ENCODE measurements at regions not wholly inside any gene's neighbourhood (a gene's known extent, or its start where the extent isn't known, plus 50 kb on each side); places are given as distances from the start of the nearest gene placed in this dataset.
"Not testable (repeated sequence)": the region's sequence is repeated elsewhere in the genome, so short reads cannot be mapped to it uniquely, and the experiment has no call there.

GRCh38 chr2:87217741-87218410 lies 196.2 kb upstream of the PLGLB1 start:
- H3K27me3 ChIP-seq; H3K36me3 ChIP-seq; DNase-seq (ENCODE audit: extremely low spot score in 2 of 2); H3K4me3 ChIP-seq; intact Hi-C loops (cut with DNase I); H3K27ac ChIP-seq; H3K4me1 ChIP-seq; H3K9me3 ChIP-seq: not testable (repeated sequence)

- DNase-seq (ENCODE audit: extremely low spot score in 2 of 2); H3K27me3 ChIP-seq; H3K4me1 ChIP-seq; H3K36me3 ChIP-seq; H3K4me3 ChIP-seq; H3K27ac ChIP-seq; intact Hi-C loops (cut with DNase I); H3K9me3 ChIP-seq: not testable (repeated sequence)
Measured at GRCh38 chr2:87220651-87221050, 199.0 kb upstream of the PLGLB1 start.

DNA sequence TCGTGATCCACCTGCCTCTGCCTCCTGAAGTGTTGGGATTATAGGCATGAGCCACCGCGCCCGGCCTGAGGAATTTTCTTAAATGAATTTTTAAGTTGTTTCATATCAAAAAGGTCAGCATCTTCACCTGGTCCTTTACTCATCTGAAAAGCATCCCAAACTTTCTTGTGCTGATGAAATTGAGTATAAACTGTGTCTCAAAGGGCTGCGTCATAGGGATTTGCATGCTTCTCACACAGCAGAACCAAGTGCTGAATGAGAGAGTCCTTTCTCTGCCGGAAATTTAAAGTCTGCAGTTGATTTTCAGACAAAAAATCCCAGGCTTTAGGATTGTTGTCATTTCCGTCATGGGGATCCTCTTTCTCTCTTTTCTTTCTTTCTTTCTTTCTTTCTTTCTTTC lies 200.5 kb upstream of the PLGLB1 start:
- H3K4me3 ChIP-seq; intact Hi-C loops (cut with DNase I); H3K27ac ChIP-seq: not testable (repeated sequence)

GRCh38 chr2:87223873-87224272 lies 202.2 kb upstream of the PLGLB1 start:
- DNase-seq (ENCODE audit: extremely low spot score in 2 of 2); H3K4me1 ChIP-seq; H3K36me3 ChIP-seq; intact Hi-C loops (cut with DNase I); H3K27me3 ChIP-seq; H3K4me3 ChIP-seq; H3K27ac ChIP-seq; H3K9me3 ChIP-seq: not testable (repeated sequence)

More for the DNA sequence above, 200.5 kb upstream of the PLGLB1 start:
- not testable (repeated sequence) for H3K4me1 ChIP-seq; DNase-seq (ENCODE audit: extremely low spot score in 2 of 2); H3K9me3 ChIP-seq; H3K27me3 ChIP-seq; H3K36me3 ChIP-seq

GRCh38 chr2:87229091-87229689 lies 207.5 kb upstream of the PLGLB1 start:
- H3K27me3 ChIP-seq; H3K4me1 ChIP-seq; intact Hi-C loops (cut with DNase I); H3K9me3 ChIP-seq; H3K4me3 ChIP-seq; DNase-seq (ENCODE audit: extremely low spot score in 2 of 2); H3K36me3 ChIP-seq; H3K27ac ChIP-seq: not testable (repeated sequence)
- TF ChIP-seq CTCF (IDR thresholded peaks at IDR 0.05), result peak in 1 of 3 experiments; percentile 39

DNA sequence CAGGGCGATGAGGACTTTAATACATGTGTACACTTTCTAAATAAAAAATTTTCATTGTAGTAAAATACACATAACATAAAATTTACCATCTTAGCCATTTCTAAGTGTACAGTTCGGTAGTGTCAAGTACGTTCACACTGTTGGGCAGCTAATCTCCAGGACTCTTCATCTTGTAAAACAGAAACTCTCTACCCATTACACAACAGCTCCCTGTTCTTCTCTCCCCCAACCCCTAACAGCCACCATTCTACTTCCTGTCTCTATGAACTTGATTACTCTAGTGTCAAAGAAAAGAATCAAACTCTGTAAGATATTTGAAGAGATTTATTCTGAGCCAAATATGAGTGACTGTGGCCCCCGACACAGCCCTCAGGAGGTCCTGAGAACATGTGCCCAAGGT lies 208.3 kb upstream of the PLGLB1 start:
- H3K9me3 ChIP-seq; H3K27me3 ChIP-seq; intact Hi-C loops (cut with DNase I); DNase-seq (ENCODE audit: extremely low spot score in 2 of 2); H3K4me1 ChIP-seq; H3K4me3 ChIP-seq; H3K27ac ChIP-seq; H3K36me3 ChIP-seq: not testable (repeated sequence)

DNA sequence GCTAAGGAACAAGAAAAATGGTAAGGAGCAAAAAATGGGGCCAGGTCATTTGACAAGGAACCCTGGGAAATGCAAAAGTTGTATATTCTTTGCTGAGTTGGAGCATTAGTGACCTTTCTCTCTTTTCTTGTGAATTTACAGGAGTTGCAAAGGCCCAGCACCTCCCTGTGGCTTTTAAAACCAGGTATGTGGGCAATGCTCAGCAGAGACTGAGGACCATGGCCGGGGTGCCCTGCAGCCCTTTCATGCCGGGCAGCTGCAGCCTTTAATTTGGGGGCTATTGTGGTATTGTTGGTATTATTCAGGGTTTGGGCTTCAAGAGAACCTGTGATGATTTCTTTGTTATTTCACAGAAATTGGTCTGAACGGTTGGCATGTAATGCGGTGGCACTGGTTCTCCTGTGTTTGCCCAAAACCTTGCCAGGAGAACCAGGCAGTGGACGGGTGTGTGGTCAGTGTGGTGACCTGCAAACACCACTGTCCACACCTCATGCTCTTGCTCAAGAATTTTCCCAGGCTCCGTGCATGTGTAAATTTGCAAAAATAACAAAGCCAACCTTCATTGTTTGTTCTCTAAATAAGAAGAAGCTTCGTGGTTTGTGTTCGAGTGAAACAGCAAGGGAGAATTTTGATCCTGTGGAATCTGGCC lies 213.8 kb upstream of the PLGLB1 start:
- H3K27ac ChIP-seq; H3K9me3 ChIP-seq; H3K27me3 ChIP-seq; H3K36me3 ChIP-seq; H3K4me1 ChIP-seq; DNase-seq (ENCODE audit: extremely low spot score in 2 of 2); intact Hi-C loops (cut with DNase I); H3K4me3 ChIP-seq: not testable (repeated sequence)

GRCh38 chr2:87237570-87238336 lies 216.1 kb upstream of the PLGLB1 start:
- H3K27me3 ChIP-seq; DNase-seq (ENCODE audit: extremely low spot score in 2 of 2); H3K36me3 ChIP-seq; intact Hi-C loops (cut with DNase I); H3K4me1 ChIP-seq; H3K4me3 ChIP-seq; H3K27ac ChIP-seq; H3K9me3 ChIP-seq: not testable (repeated sequence)

DNA sequence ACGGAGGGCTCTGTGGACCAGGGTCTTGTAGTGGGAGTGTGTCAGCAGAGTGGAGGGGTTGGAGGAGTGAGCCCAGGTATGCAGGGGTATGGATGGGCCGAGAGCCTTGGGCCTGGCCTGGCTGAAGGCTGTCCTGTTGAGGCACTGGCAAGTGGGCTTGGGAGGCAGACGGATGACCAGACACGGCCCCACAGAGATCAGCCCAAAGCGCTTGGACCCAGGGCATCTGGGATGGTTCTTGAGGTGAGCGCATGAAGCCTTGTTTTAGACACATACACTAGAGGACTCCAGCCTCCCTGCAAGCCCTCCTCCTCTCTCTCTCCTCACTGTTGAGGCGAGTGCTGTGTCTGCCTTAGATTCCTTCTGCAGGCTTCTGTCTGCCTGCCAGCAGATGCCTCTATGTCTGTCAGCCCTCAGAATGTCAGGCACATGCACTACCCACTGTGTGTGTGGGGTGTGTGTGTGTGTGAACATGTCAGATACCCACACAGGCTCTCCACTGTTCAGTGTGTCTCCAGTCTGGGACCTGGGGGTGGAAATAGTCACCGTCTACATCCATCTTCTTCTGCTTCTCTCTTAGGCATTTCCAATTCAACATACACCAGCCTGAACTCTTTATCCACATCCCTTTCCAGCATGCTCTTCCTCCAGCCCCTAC lies 218.0 kb upstream of the PLGLB1 start:
- H3K36me3 ChIP-seq; H3K9me3 ChIP-seq; intact Hi-C loops (cut with DNase I); H3K4me1 ChIP-seq; H3K4me3 ChIP-seq; DNase-seq (ENCODE audit: extremely low spot score in 2 of 2); H3K27ac ChIP-seq; H3K27me3 ChIP-seq: not testable (repeated sequence)

DNA sequence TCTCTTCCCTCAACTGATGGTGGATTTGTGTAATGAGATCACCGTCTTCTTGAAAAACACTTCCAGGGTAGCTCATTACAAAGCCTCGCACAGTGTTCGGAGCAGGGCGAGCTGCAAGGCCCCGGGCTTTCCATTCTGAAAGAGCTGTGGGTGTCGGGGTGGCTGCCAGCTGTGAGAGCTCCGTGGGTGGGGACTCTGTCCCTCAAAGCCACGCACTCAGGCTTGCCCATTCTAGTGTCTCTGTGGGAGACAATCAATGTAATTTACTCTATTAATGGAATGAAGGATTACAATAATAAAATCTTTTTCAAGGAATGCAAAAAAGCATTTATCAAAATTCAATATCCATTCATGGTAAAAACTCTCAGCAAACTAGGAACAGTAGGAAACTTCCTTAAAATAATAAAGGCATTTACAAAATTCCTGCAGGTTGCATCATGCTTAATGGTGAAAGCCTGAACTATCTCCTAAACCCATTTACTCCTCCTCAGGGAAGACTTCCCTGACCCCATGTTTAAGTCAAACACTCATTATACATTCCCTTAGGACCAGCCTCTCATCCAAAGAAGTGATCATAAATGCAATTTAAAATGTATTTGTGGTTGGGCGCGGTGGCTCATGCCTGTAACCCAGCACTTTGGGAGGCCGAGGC lies 224.5 kb upstream of the PLGLB1 start:
- H3K4me3 ChIP-seq; H3K27ac ChIP-seq; H3K4me1 ChIP-seq; H3K36me3 ChIP-seq; H3K27me3 ChIP-seq; intact Hi-C loops (cut with DNase I); H3K9me3 ChIP-seq; DNase-seq (ENCODE audit: extremely low spot score in 2 of 2): not testable (repeated sequence)

DNA sequence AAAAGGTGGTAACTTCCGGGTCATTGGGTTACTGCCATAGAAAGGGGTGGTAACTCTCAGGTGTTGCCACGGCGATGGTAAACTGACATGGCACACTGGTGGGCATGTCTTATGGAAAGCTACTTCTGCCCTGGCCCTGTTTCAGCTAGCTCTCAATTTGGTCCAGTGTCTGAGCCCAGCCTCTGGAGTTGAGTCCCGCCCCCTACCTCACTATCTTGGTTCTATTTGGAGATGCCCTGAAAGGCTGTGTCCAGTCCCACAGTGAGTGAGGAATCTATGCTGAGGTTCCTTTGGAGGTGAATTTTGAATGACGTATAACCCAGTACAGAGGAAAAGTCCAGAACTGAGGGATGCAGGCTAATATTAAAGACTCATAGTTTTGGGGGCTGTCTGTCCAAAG lies 230.4 kb upstream of the PLGLB1 start:
- H3K9me3 ChIP-seq; H3K4me3 ChIP-seq; DNase-seq (ENCODE audit: extremely low spot score in 2 of 2); H3K36me3 ChIP-seq; H3K27me3 ChIP-seq; H3K4me1 ChIP-seq; H3K27ac ChIP-seq; intact Hi-C loops (cut with DNase I): not testable (repeated sequence)
